GM12865 (cell line): ENCODE measurements at regions not wholly inside any gene's neighbourhood (a gene's known extent, or its start where the extent isn't known, plus 50 kb on each side); places are given as distances from the start of the nearest gene placed in this dataset.

ENCODE experiments used
- DNase-seq: peaks from one replicate; pipeline ENCODE4 v3.0.0; 2010; ENCODE audit warnings: low read depth
- H3K4me3 ChIP-seq: 2 replicates; pipeline ENCODE4 v1.5.1; 2011; ENCODE audit warnings: mild to moderate bottlenecking, low read depth, low read length, control low read depth
- TF ChIP-seq, protein P1 (sequence below): IDR thresholded peaks from 2 replicates; pipeline ENCODE4 v1.5.1; 2011; ENCODE audit warnings: low read length, control low read depth, low read depth, inconsistent platforms; ENCODE audit not compliant: insufficient read depth; ENCODE audit errors: missing control alignments

DNA sequence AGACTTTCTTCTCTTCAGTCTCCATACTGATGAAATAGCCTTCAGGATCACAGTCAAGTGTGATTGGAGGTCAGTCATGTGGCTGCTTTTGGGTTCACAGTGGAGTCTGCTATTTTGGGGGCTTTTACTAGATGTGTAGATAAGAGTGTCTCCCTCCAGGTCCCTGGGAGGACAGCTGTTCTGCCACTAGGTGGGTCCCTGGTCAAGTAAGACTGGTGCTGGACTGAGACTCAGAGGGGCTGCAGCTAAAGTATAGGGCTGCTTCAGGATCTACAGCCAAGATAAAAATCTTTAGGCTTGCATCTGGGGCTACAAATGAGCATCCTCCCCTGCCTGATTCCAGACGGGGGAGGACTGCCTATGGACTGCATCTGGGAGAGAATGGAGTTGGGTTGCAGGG lies 200.7 kb upstream of the ANKRD50 start:
- TF ChIP-seq, protein P1, sequence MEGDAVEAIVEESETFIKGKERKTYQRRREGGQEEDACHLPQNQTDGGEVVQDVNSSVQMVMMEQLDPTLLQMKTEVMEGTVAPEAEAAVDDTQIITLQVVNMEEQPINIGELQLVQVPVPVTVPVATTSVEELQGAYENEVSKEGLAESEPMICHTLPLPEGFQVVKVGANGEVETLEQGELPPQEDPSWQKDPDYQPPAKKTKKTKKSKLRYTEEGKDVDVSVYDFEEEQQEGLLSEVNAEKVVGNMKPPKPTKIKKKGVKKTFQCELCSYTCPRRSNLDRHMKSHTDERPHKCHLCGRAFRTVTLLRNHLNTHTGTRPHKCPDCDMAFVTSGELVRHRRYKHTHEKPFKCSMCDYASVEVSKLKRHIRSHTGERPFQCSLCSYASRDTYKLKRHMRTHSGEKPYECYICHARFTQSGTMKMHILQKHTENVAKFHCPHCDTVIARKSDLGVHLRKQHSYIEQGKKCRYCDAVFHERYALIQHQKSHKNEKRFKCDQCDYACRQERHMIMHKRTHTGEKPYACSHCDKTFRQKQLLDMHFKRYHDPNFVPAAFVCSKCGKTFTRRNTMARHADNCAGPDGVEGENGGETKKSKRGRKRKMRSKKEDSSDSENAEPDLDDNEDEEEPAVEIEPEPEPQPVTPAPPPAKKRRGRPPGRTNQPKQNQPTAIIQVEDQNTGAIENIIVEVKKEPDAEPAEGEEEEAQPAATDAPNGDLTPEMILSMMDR: no peak
- DNase-seq: no peak
- H3K4me3 ChIP-seq: no peak overlapping the region

DNA sequence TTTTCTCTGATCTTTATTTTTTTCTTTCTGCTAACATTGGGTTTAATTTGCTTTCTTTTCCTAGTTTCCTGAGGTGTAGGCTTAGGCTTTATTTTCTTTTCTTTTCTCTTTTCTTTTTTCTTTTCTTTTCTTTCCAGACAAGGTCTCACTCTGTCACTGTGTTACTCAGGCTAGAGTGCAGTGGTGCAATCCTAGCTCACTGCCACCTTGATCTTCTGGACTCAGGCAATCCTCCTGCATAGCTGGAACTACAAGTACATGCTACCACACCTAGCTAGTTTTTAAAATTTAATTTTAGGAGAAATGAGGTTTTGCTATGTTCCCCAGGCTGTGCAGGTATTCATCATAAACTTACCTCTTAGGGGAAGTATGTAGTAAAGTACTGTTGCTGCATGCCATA lies 197.8 kb upstream of the ANKRD50 start:
- DNase-seq: no peak
- TF ChIP-seq, protein P1: no peak
- H3K4me3 ChIP-seq: no peak overlapping the region

DNA sequence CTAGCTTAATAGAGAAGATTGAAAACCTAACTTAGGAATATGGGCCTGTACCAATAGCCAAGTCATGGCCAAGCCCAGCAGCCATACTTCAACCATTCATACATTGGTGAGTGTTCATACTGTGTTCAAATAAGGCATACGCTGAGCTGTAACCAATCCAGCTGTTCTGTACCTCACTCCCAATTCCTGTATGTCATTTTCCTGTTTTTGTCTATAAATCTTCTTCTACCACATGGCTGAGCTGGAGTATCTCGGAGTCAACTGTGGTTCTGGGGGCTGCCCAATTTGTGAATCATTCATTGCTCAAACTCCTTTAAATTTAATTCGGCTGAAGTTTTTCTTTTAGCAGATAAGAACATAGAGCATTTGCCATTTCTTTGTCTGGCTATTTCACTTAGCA lies 195.3 kb upstream of the ANKRD50 start:
- TF ChIP-seq, protein P1: no peak
- no peak for DNase-seq
- no peak overlapping the region for H3K4me3 ChIP-seq

DNA sequence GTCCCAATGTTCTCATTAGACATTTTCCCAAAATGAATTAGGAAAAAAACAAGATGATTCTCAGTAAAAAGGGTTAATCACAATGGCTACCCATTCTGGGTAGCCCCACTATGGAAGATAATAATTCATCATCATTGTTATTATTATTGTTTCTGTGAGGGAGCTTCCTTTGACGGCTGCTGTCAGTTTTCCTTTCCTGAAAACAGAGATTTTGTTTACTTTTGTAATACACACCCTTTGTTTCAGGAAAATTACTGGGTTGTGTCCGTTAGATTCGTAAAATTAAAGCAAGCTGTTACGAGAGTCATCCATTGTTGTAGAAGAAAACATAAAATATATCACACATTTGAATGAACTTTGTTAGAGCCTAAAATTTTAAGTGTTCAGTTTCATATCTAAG lies 192.9 kb upstream of the ANKRD50 start:
- TF ChIP-seq, protein P1: no peak
- no peak for DNase-seq
- H3K4me3 ChIP-seq: no peak overlapping the region

DNA sequence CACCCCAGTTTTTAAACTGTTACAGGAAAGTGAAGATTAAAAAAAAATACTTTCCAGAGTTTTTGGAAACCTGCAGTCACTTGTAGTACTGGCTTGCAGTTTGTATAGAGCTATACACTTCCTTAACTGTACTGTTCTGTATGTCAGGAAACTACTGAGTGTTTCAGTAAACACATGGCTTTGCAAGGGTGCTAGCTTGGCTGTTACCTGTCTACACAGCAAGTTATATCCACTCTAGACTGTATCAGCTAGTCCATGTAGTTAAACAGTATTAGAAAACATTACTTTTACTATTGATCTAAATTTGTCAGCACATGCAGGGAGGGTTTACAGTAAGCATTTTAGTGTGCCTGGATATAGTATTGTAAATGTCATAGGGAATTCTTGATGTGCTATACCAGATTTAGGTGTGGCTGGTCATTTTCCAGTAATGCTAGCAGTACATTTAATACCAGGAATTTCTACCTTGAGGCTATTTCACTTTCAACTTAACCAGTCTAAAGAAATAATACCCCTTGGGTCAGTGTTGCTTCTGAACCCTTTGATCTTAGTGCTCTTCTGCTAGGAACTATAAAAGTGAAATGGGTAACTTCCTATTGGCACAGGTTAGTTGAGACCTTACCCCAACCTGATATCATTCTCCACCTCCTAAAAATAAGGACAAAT lies 192.3 kb upstream of the ANKRD50 start:
- H3K4me3 ChIP-seq: no peak overlapping the region
- no peak for DNase-seq
- TF ChIP-seq, protein P1: no peak

DNA sequence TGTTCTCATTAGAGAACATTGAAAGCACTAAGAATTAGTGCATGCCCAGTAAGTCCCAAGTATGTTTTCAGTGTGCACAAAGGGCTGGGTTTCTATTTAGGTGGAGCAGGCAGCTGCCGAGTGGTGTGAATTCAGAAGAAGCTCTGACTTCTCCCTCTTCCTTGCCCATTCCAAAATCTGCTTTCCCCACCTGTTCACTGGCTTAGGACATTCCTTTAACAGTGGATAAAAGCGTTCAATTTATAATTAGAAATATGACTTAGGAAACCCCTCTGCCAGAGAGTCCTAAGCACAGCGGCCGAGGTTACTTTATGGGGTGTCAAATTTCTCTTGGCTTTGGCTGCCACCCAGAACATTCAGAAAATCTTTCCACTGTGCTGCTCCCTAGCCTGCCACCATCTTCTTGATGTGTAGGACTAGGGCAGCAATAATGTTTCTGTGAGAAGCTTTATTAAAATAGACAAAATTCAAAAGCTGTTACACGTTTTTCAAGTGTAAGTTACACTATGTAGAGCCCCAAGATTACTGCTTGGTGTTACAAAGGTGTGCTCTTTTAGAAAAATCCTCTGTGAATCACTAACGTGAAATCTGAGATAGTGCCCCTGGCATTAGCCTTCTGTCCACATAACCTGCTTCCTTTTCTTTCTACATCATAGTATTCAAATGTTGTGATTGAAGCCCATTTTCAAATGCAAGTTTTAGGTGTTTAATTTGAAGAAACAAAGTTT lies 191.6 kb upstream of the ANKRD50 start:
- TF ChIP-seq, protein P1: no peak
- DNase-seq: no peak
- no peak overlapping the region for H3K4me3 ChIP-seq
